ENCODE measurements at regions not wholly inside any gene's neighbourhood (a gene's known extent, or its start where the extent isn't known, plus 50 kb on each side); places are given as distances from the start of the nearest gene placed in this dataset.

GRCh38 chr6:149249370-149250357 is 67.8 kb upstream of the TAB2 start:
- H3K4me3 ChIP-seq (ENCODE audit: control insufficient read depth, low read depth, low read length): no peak overlapping the region
- TF ChIP-seq CTCF (IDR thresholded peaks at IDR 0.05; ENCODE audit: control insufficient read depth, insufficient read depth, low read depth, low read length, missing control alignments): no peak
- no peak for DNase-seq (ENCODE audit: low read depth)

GRCh38 chr6:149250951-149251350 is 66.6 kb upstream of the TAB2 start:
- H3K4me3 ChIP-seq (ENCODE audit: control insufficient read depth, low read depth, low read length): no peak overlapping the region
- no peak for TF ChIP-seq CTCF (IDR thresholded peaks at IDR 0.05; ENCODE audit: control insufficient read depth, insufficient read depth, low read depth, low read length, missing control alignments)

GRCh38 chr6:149252622-149253021 is 64.9 kb upstream of the TAB2 start:
- no peak for DNase-seq (ENCODE audit: low read depth)
- H3K4me3 ChIP-seq (ENCODE audit: control insufficient read depth, low read depth, low read length): no peak overlapping the region
- TF ChIP-seq CTCF (IDR thresholded peaks at IDR 0.05; ENCODE audit: control insufficient read depth, insufficient read depth, low read depth, low read length, missing control alignments): no peak

More at GRCh38 chr6:149250951-149251350, 66.6 kb upstream of the TAB2 start:
- DNase-seq (ENCODE audit: low read depth): no peak

GRCh38 chr6:149254253-149254652 is 63.3 kb upstream of the TAB2 start:
- TF ChIP-seq CTCF (IDR thresholded peaks at IDR 0.05; ENCODE audit: control insufficient read depth, insufficient read depth, low read depth, low read length, missing control alignments): no peak
- no peak overlapping the region for H3K4me3 ChIP-seq (ENCODE audit: control insufficient read depth, low read depth, low read length)
- no peak for DNase-seq (ENCODE audit: low read depth)

GRCh38 chr6:149259753-149260152 is 57.8 kb upstream of the TAB2 start:
- no peak for TF ChIP-seq CTCF (IDR thresholded peaks at IDR 0.05; ENCODE audit: control insufficient read depth, insufficient read depth, low read depth, low read length, missing control alignments)
- no peak overlapping the region for H3K4me3 ChIP-seq (ENCODE audit: control insufficient read depth, low read depth, low read length)
- no peak for DNase-seq (ENCODE audit: low read depth)

GRCh38 chr6:149260214-149260874 is 57.2 kb upstream of the TAB2 start:
- DNase-seq (ENCODE audit: low read depth): no peak
- no peak overlapping the region for H3K4me3 ChIP-seq (ENCODE audit: control insufficient read depth, low read depth, low read length)
- no peak for TF ChIP-seq CTCF (IDR thresholded peaks at IDR 0.05; ENCODE audit: control insufficient read depth, insufficient read depth, low read depth, low read length, missing control alignments)
